ENCODE measurements at regions not wholly inside any gene's neighbourhood (a gene's known extent, or its start where the extent isn't known, plus 50 kb on each side); places are given as distances from the start of the nearest gene placed in this dataset.

- H3K4me3 ChIP-seq: no peak overlapping the region
- H3K9me3 ChIP-seq (replicated peaks): no peaks in the 10 kb centered on the region
- no peak for DNase-seq (ENCODE audit: low read depth in 1 of 2, low spot score in 2 of 2)
Observed at GRCh38 chr2:67930156-67930555, 132.6 kb downstream of the C1D start.

GRCh38 chr2:67936969-67937368 lies 125.8 kb downstream of the C1D start:
- Histone ChIP-seq H3K36me3 (no peaks in the 10 kb centered on the region), H3K27ac (no peak overlapping the region), H3K4me3 (no peak overlapping the region), H3K27me3 (replicated peaks) (no peaks in the 10 kb centered on the region), H3K4me1 (replicated peaks) (no peaks in the 10 kb centered on the region), H3K9me3 (replicated peaks) (no peaks in the 10 kb centered on the region)
- no peak for DNase-seq (ENCODE audit: low read depth in 1 of 2, low spot score in 2 of 2)

More at GRCh38 chr2:67930156-67930555, 132.6 kb downstream of the C1D start:
- H3K4me1 ChIP-seq (replicated peaks): no peaks in the 10 kb centered on the region
- H3K27ac ChIP-seq: no peak overlapping the region
- no peaks in the 10 kb centered on the region for H3K27me3 ChIP-seq (replicated peaks)
- H3K36me3 ChIP-seq: no peaks in the 10 kb centered on the region

- Histone ChIP-seq H3K4me3 (no peak overlapping the region), H3K27me3 (replicated peaks) (no peaks in the 10 kb centered on the region), H3K9me3 (replicated peaks) (no peaks in the 10 kb centered on the region), H3K36me3 (no peaks in the 10 kb centered on the region), H3K4me1 (replicated peaks) (no peaks in the 10 kb centered on the region), H3K27ac (no peak overlapping the region)
- no peak for DNase-seq (ENCODE audit: low read depth in 1 of 2, low spot score in 2 of 2)
Observed at GRCh38 chr2:67938053-67938452, 124.8 kb downstream of the C1D start.

DNA sequence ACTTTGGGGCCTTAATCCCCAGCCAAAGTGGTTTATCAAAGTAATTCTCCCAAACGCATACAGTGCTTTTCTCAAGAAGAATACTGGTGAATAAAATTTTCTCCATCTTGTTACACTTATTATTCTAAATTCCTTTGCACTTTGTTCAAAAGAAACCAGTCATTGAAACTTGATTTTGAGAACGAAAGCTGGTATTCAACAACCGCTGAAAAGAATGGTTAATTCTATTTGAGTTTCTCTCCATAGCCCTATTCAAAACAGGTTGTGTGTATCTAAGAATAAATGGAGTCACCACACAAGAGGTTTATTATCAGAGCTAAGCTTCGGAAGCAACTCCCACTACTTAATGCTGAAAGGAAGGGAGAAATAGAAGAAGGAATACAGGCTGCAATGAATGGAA lies 117.7 kb downstream of the C1D start:
- H3K9me3 ChIP-seq (replicated peaks): no peaks in the 10 kb centered on the region
- H3K36me3 ChIP-seq: no peaks in the 10 kb centered on the region
- no peaks in the 10 kb centered on the region for H3K27me3 ChIP-seq (replicated peaks)
- no peak for DNase-seq (ENCODE audit: low read depth in 1 of 2, low spot score in 2 of 2)
- no peaks in the 10 kb centered on the region for H3K4me1 ChIP-seq (replicated peaks)
- H3K4me3 ChIP-seq: no peak overlapping the region
- H3K27ac ChIP-seq: no peak overlapping the region

- no peaks in the 10 kb centered on the region for H3K9me3 ChIP-seq (replicated peaks)
- no peaks in the 10 kb centered on the region for H3K27me3 ChIP-seq (replicated peaks)
- no peak overlapping the region for H3K4me3 ChIP-seq
- no peak for DNase-seq (ENCODE audit: low read depth in 1 of 2, low spot score in 2 of 2)
- H3K27ac ChIP-seq: no peak overlapping the region
- H3K36me3 ChIP-seq: no peaks in the 10 kb centered on the region
- H3K4me1 ChIP-seq (replicated peaks): no peaks in the 10 kb centered on the region
Observed at GRCh38 chr2:67945940-67946339, 116.9 kb downstream of the C1D start.

GRCh38 chr2:67948057-67948456 lies 114.7 kb downstream of the C1D start:
- Histone ChIP-seq H3K27me3 (replicated peaks) (no peaks in the 10 kb centered on the region), H3K36me3 (no peaks in the 10 kb centered on the region), H3K27ac (no peak overlapping the region), H3K9me3 (replicated peaks) (no peaks in the 10 kb centered on the region), H3K4me1 (replicated peaks) (no peaks in the 10 kb centered on the region), H3K4me3 (no peak overlapping the region)
- DNase-seq (ENCODE audit: low read depth in 1 of 2, low spot score in 2 of 2): no peak

DNA sequence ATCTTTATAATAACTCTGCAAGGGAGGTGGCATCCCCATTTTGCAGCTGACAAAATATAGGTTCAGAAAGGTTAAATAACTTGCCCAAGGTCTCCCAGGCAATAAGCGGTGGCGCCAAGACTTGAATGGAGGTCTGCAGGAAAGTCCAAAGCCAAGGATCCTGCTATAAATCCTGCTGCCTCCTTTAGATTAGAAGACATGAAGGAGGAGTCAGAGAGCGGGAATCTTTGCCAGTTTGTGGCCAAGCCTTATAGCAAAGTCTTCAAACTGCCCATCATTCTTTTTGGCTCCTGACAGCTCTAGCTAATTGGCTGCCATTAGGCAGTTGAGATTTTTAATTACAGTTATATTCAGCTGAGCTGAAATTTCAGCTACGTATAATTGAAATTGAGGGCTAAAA lies 114.3 kb downstream of the C1D start:
- Histone ChIP-seq H3K4me1 (replicated peaks) (no peaks in the 10 kb centered on the region), H3K9me3 (replicated peaks) (no peaks in the 10 kb centered on the region), H3K27ac (no peak overlapping the region)

DNA sequence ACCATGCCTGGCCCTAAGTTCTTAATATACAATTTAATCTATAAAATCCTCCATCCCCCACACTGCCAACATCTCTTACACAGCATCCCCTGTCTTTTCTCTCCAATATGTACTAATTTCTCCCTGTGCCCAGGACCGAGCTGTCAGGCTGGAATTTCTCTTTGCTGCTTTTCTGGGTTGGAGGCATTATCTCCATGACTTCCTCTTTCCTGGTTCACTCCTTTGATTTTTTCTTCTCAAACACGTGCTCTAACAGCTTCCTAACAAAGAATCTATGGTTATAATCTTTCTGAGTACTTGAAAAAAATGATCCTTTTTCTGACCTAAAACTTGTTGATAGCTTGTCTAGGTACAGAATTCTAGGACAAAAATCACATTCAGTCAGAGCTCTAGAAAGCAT lies 112.8 kb downstream of the C1D start:
- no peak overlapping the region for H3K27ac ChIP-seq
- no peaks in the 10 kb centered on the region for H3K9me3 ChIP-seq (replicated peaks)
- H3K36me3 ChIP-seq: no peaks in the 10 kb centered on the region
- H3K4me1 ChIP-seq (replicated peaks): no peaks in the 10 kb centered on the region
- H3K4me3 ChIP-seq: no peak overlapping the region
- H3K27me3 ChIP-seq (replicated peaks): no peaks in the 10 kb centered on the region
- DNase-seq (ENCODE audit: low read depth in 1 of 2, low spot score in 2 of 2): no peak

More for the DNA sequence above, 114.3 kb downstream of the C1D start:
- no peak for DNase-seq (ENCODE audit: low read depth in 1 of 2, low spot score in 2 of 2)
- no peaks in the 10 kb centered on the region for H3K36me3 ChIP-seq
- H3K27me3 ChIP-seq (replicated peaks): no peaks in the 10 kb centered on the region
- H3K4me3 ChIP-seq: no peak overlapping the region

GRCh38 chr2:67950919-67951318 lies 111.9 kb downstream of the C1D start:
- Histone ChIP-seq H3K36me3 (no peaks in the 10 kb centered on the region), H3K4me3 (no peak overlapping the region)
- no peak for DNase-seq (ENCODE audit: low read depth in 1 of 2, low spot score in 2 of 2)

GRCh38 chr2:67952066-67952465 lies 110.7 kb downstream of the C1D start:
- Histone ChIP-seq H3K27ac (no peak overlapping the region), H3K4me3 (no peak overlapping the region), H3K27me3 (replicated peaks) (no peaks in the 10 kb centered on the region), H3K4me1 (replicated peaks) (no peaks in the 10 kb centered on the region), H3K36me3 (no peaks in the 10 kb centered on the region), H3K9me3 (replicated peaks) (no peaks in the 10 kb centered on the region)
- no peak for DNase-seq (ENCODE audit: low read depth in 1 of 2, low spot score in 2 of 2)

More at GRCh38 chr2:67950919-67951318, 111.9 kb downstream of the C1D start:
- H3K4me1 ChIP-seq (replicated peaks): no peaks in the 10 kb centered on the region
- no peaks in the 10 kb centered on the region for H3K9me3 ChIP-seq (replicated peaks)
- H3K27ac ChIP-seq: no peak overlapping the region
- H3K27me3 ChIP-seq (replicated peaks): no peaks in the 10 kb centered on the region

- Histone ChIP-seq H3K4me1 (replicated peaks) (no peaks in the 10 kb centered on the region), H3K9me3 (replicated peaks) (no peaks in the 10 kb centered on the region), H3K27me3 (replicated peaks) (no peaks in the 10 kb centered on the region), H3K36me3 (no peaks in the 10 kb centered on the region), H3K4me3 (no peak overlapping the region), H3K27ac (no peak overlapping the region)
- DNase-seq (ENCODE audit: low read depth in 1 of 2, low spot score in 2 of 2): no peak
Observed at GRCh38 chr2:67954093-67954748, 108.6 kb downstream of the C1D start.

DNA sequence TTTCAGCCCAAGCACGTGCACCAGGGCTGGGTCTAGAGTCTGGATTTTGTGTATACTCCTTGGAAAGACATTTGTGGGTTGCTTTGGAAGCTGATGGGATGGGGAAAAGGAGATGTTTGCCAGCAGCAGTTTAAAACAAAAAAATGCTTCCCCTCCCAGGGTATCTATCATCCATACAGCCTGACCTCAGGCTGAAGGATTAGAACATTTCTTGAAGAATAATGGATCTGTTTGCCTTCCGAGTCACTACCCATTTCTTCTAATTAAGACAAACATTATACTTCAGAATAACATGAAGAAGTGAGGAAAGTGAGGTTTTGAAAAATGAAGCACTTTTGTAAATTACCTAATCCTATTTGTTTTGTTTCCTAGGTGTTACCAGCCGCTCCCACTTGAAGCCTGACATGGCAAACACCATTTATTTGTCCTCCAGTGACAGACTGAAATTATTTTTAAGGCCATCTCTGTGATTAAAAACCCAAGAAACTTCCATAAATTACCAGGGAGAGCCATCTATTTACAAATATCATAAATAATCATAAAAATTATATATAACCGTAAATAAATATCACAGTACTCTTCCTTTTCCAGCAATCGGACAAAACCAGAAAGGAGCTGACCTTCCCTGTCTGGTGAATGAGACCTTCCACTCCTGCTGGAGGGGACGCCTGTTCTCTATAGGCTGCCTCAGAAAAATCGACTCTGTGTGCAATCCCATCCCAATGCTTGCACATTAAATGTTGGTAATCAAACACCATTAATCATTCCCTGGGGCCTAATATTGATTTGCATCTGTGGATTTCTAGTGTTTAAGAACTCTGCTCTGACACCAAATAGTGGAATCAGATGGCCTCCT lies 106.8 kb downstream of the C1D start:
- H3K4me3 ChIP-seq: no peak overlapping the region
- H3K9me3 ChIP-seq (replicated peaks): no peaks in the 10 kb centered on the region
- no peak overlapping the region for H3K27ac ChIP-seq
- no peaks in the 10 kb centered on the region for H3K27me3 ChIP-seq (replicated peaks)
- H3K4me1 ChIP-seq (replicated peaks): no peaks in the 10 kb centered on the region
- DNase-seq (ENCODE audit: low read depth in 1 of 2, low spot score in 2 of 2): no peak
- H3K36me3 ChIP-seq: no peaks in the 10 kb centered on the region

DNA sequence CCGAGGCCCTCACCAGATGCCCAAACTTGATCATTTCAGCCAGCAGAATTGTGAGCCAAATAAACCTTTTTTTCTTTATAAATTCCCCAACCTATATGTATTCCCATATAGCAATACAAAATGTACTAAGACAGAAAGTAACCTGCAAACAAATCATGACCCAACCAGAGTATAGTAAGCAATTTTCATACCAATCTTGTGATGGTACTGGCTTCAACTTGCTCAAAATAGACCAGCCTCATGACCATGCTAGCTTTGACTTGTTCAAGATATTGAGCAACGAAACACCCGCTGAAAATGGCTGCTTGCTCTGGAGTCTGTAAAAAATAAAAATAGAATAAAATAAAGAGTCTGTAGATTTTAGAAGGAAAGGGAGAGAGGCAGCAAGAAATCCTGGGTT lies 97.6 kb downstream of the C1D start:
- no peak overlapping the region for H3K4me3 ChIP-seq
- no peaks in the 10 kb centered on the region for H3K27me3 ChIP-seq (replicated peaks)
- DNase-seq (ENCODE audit: low read depth in 1 of 2, low spot score in 2 of 2): no peak
- no peaks in the 10 kb centered on the region for H3K36me3 ChIP-seq
- H3K27ac ChIP-seq: no peak overlapping the region
- no peaks in the 10 kb centered on the region for H3K4me1 ChIP-seq (replicated peaks)
- no peaks in the 10 kb centered on the region for H3K9me3 ChIP-seq (replicated peaks)

DNA sequence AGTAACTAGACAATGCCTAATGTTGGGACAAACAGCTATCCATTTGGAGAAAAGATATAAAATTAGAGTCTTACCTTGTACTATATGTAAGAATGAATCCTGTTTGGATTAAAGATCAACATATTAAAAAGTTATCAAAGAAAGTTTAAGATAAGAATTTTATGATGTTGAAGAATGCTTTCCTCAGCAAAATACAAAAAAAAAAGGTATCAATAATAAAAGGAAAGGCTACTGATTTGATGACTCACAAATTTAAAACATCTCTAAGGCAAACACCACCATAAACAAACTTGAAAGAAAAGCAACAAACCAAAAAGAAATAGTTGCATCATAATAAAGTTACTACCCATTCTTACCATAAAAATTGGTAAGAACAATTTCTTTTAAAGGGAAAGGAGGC lies 92.7 kb downstream of the C1D start:
- H3K27ac ChIP-seq: no peak overlapping the region
- no peaks in the 10 kb centered on the region for H3K4me1 ChIP-seq (replicated peaks)
- no peaks in the 10 kb centered on the region for H3K27me3 ChIP-seq (replicated peaks)
- H3K4me3 ChIP-seq: no peak overlapping the region
- no peaks in the 10 kb centered on the region for H3K36me3 ChIP-seq
- DNase-seq (ENCODE audit: low read depth in 1 of 2, low spot score in 2 of 2): no peak
- no peaks in the 10 kb centered on the region for H3K9me3 ChIP-seq (replicated peaks)

Measured in SJSA1 (cell line).